ENCODE measurements at regions not wholly inside any gene's neighbourhood (a gene's known extent, or its start where the extent isn't known, plus 50 kb on each side); places are given as distances from the start of the nearest gene placed in this dataset.

GRCh38 chr2:529424-529823, 147.8 kb downstream of the TMEM18 start:
- TF ChIP-seq POLR2AphosphoS5 (IDR thresholded peaks at IDR 0.05; ENCODE audit: low read depth, low read length) (no peak), EZH2 (IDR thresholded peaks at IDR 0.05) (no peak)

All from HCT116 (cell line).